Activated B cell treated with CpG ODN at 0.5 μM for 24 hours (primary cell): ENCODE measurements at regions not wholly inside any gene's neighbourhood (a gene's known extent, or its start where the extent isn't known, plus 50 kb on each side); places are given as distances from the start of the nearest gene placed in this dataset.

Experiments used
- ATAC-seq: fragments of 200-7000 bp; cut with Tn5 transposase; one replicate; pipeline ENCODE4 v1.10.0; 2021; ENCODE audit warnings: low read depth, mild to moderate bottlenecking, moderate library complexity
- CTCF ChIA-PET: fragments of 350-600 bp; sonication (Branson Sonifier 250); formaldehyde crosslinking; loops from one replicate; lab custom pipeline; 2021; ENCODE audit warnings: antibody characterized with exemption; lab: Charles Lee
- POLR2A ChIA-PET: fragments of 350-600 bp; sonication (Branson Sonifier 250); formaldehyde crosslinking; loops from one replicate; lab custom pipeline; 2021; ENCODE audit warnings: antibody characterized with exemption; lab: Charles Lee
- DNase-seq: peaks from one replicate; pipeline ENCODE4 v3.0.0; 2022
- H3K27ac Mint-ChIP-seq: one replicate; pipeline ENCODE4 v1.8.0; 2020; ENCODE audit warnings: mixed read lengths
- H3K27me3 Mint-ChIP-seq: one replicate; pipeline ENCODE4 v1.8.0; 2021; ENCODE audit warnings: mixed read lengths
- H3K36me3 Mint-ChIP-seq: one replicate; pipeline ENCODE4 v1.8.0; 2021; ENCODE audit warnings: low read depth, mixed read lengths
- H3K4me1 Mint-ChIP-seq: one replicate; pipeline ENCODE4 v1.8.0; 2021; ENCODE audit warnings: mixed read lengths
- H3K4me3 Mint-ChIP-seq: one replicate; pipeline ENCODE4 v1.8.0; 2020; ENCODE audit warnings: mild to moderate bottlenecking, mixed read lengths
- H3K9me3 Mint-ChIP-seq: one replicate; pipeline ENCODE4 v1.8.0; 2020; ENCODE audit warnings: mixed read lengths
- CTCF ChIP-seq: fragments of 200-600 bp; IDR thresholded peaks from one replicate; pipeline ENCODE4 v1.8.0; 2022; ENCODE audit warnings: antibody characterized with exemption, mild to moderate bottlenecking
- intact Hi-C: fragments of 100-400 bp; cut with micrococcal nuclease; formaldehyde crosslinking; loops from one replicate; pipeline ENCODE4 v1.15.1; 2024

GRCh38 chr4:189113389-189113888 is 827.2 kb upstream of the FRG1 start:
- ATAC-seq: no peak
- H3K4me3 Mint-ChIP-seq: no peak overlapping the region
- POLR2A ChIA-PET: no interaction called here
- no peak for DNase-seq
- no peaks in the 10 kb centered on the region for H3K36me3 Mint-ChIP-seq
- no peak overlapping the region for H3K27ac Mint-ChIP-seq
- intact Hi-C loops: no loop called here
- CTCF ChIA-PET: no interaction called here
- H3K9me3 Mint-ChIP-seq: peaks cover 6% of the 10 kb centered on the region
- H3K27me3 Mint-ChIP-seq: no peaks in the 10 kb centered on the region
- TF ChIP-seq CTCF: no peak
- H3K4me1 Mint-ChIP-seq: no peaks in the 10 kb centered on the region

- no peak for TF ChIP-seq CTCF
- ChIA-PET POLR2A (no interaction called here), CTCF (no interaction called here)
- no peak overlapping the region for H3K27ac Mint-ChIP-seq
- peaks cover 14% of the 10 kb centered on the region for H3K9me3 Mint-ChIP-seq
- no peaks in the 10 kb centered on the region for H3K27me3 Mint-ChIP-seq
- ATAC-seq (no peak), DNase-seq (no peak)
- H3K4me1 Mint-ChIP-seq: no peaks in the 10 kb centered on the region
- H3K36me3 Mint-ChIP-seq: no peaks in the 10 kb centered on the region
- intact Hi-C loops: no loop called here
- no peak overlapping the region for H3K4me3 Mint-ChIP-seq
Observed at GRCh38 chr4:189117426-189117825, 823.2 kb upstream of the FRG1 start.

- CTCF ChIA-PET: no interaction called here
- Mint-ChIP-seq H3K4me3 (no peak overlapping the region), H3K36me3 (no peaks in the 10 kb centered on the region), H3K9me3 (peaks cover 22% of the 10 kb centered on the region), H3K27ac (no peak overlapping the region), H3K27me3 (no peaks in the 10 kb centered on the region), H3K4me1 (no peaks in the 10 kb centered on the region)
- DNase-seq (no peak), ATAC-seq (no peak)
- TF ChIP-seq CTCF: no peak
- POLR2A ChIA-PET: no interaction called here
- intact Hi-C loops: no loop called here
Observed at GRCh38 chr4:189121336-189121735, 819.3 kb upstream of the FRG1 start.

GRCh38 chr4:189124149-189124758 is 816.4 kb upstream of the FRG1 start:
- DNase-seq (no peak), ATAC-seq (no peak)
- Mint-ChIP-seq H3K4me1 (no peaks in the 10 kb centered on the region), H3K9me3 (peaks cover 21% of the 10 kb centered on the region), H3K36me3 (no peaks in the 10 kb centered on the region), H3K27ac (no peak overlapping the region), H3K4me3 (no peak overlapping the region), H3K27me3 (no peaks in the 10 kb centered on the region)
- POLR2A ChIA-PET: no interaction called here
- TF ChIP-seq CTCF: no peak
- intact Hi-C loops: no loop called here
- CTCF ChIA-PET: no interaction called here

- no peak for DNase-seq
- no peak overlapping the region for H3K4me3 Mint-ChIP-seq
- H3K36me3 Mint-ChIP-seq: no peaks in the 10 kb centered on the region
- H3K27ac Mint-ChIP-seq: no peak overlapping the region
- peaks cover 21% of the 10 kb centered on the region for H3K9me3 Mint-ChIP-seq
- H3K4me1 Mint-ChIP-seq: no peaks in the 10 kb centered on the region
- intact Hi-C loops: no loop called here
- TF ChIP-seq CTCF: no peak
- ChIA-PET POLR2A (no interaction called here), CTCF (no interaction called here)
- ATAC-seq: no peak
- H3K27me3 Mint-ChIP-seq: no peaks in the 10 kb centered on the region
Observed at GRCh38 chr4:189124791-189125190, 815.9 kb upstream of the FRG1 start.
